Activated CD4-positive, alpha-beta memory T cell treated with anti-CD3 and anti-CD28 coated beads, Interleukin-2, amount 10 ng/mL, durations not matched to agents 7 days and 5 days (primary cell): ENCODE measurements at regions not wholly inside any gene's neighbourhood (a gene's known extent, or its start where the extent isn't known, plus 50 kb on each side); places are given as distances from the start of the nearest gene placed in this dataset.

Experiments
- CTCF ChIA-PET: fragments of 350-600 bp; sonication (Branson Sonifier 250); formaldehyde crosslinking; loops from one replicate; lab custom pipeline; 2021; ENCODE audit warnings: antibody characterized with exemption, inconsistent platforms; lab: Charles Lee
- POLR2A ChIA-PET: fragments of 350-600 bp; sonication (Branson Sonifier 250); formaldehyde crosslinking; loops from one replicate; lab custom pipeline; 2021; ENCODE audit warnings: antibody characterized with exemption; lab: Charles Lee
- DNase-seq: peaks from one replicate; pipeline ENCODE4 v3.0.0-alpha.2; 2020
- H3K27ac Mint-ChIP-seq: one replicate; pipeline ENCODE4 v1.8.0; 2021; ENCODE audit warnings: mild to moderate bottlenecking, mixed read lengths
- H3K27me3 Mint-ChIP-seq: one replicate; pipeline ENCODE4 v1.8.0; 2021; ENCODE audit warnings: mixed read lengths
- H3K36me3 Mint-ChIP-seq: one replicate; pipeline ENCODE4 v1.8.0; 2021; ENCODE audit warnings: low read depth, mixed read lengths
- H3K4me1 Mint-ChIP-seq: one replicate; pipeline ENCODE4 v1.8.0; 2021; ENCODE audit warnings: mixed read lengths
- H3K4me3 Mint-ChIP-seq: one replicate; pipeline ENCODE4 v1.8.0; 2021; ENCODE audit warnings: mild to moderate bottlenecking, mixed read lengths
- H3K9me3 Mint-ChIP-seq: one replicate; pipeline ENCODE4 v1.8.0; 2021; ENCODE audit warnings: mixed read lengths

- Mint-ChIP-seq H3K36me3 (no peaks in the 10 kb centered on the region), H3K9me3 (no peaks in the 10 kb centered on the region), H3K4me3 (no peak overlapping the region), H3K27ac (no peak overlapping the region), H3K27me3 (no peaks in the 10 kb centered on the region), H3K4me1 (no peaks in the 10 kb centered on the region)
- ChIA-PET POLR2A (no interaction called here), CTCF (no interaction called here)
- DNase-seq: no peak
These were observed 147.6 kb upstream of the C1orf174 start for GRCh38 chr1:4047666-4048065.

- no peak overlapping the region for H3K4me3 Mint-ChIP-seq
- H3K36me3 Mint-ChIP-seq: no peaks in the 10 kb centered on the region
- POLR2A ChIA-PET: no interaction called here
- no peaks in the 10 kb centered on the region for H3K4me1 Mint-ChIP-seq
- H3K27ac Mint-ChIP-seq: no peak overlapping the region
- H3K27me3 Mint-ChIP-seq: no peaks in the 10 kb centered on the region
- no peak for DNase-seq
- no peaks in the 10 kb centered on the region for H3K9me3 Mint-ChIP-seq
- CTCF ChIA-PET: no interaction called here
These were observed 148.0 kb upstream of the C1orf174 start for GRCh38 chr1:4048076-4048475.

- H3K4me1 Mint-ChIP-seq: no peaks in the 10 kb centered on the region
- H3K27ac Mint-ChIP-seq: no peak overlapping the region
- H3K9me3 Mint-ChIP-seq: no peaks in the 10 kb centered on the region
- ChIA-PET POLR2A (no interaction called here), CTCF (no interaction called here)
- no peak overlapping the region for H3K4me3 Mint-ChIP-seq
- H3K36me3 Mint-ChIP-seq: no peaks in the 10 kb centered on the region
- DNase-seq: no peak
- no peaks in the 10 kb centered on the region for H3K27me3 Mint-ChIP-seq
These were observed 148.8 kb upstream of the C1orf174 start for GRCh38 chr1:4048921-4049320.

GRCh38 chr1:4050998-4051397 is 150.9 kb upstream of the C1orf174 start:
- Mint-ChIP-seq H3K27ac (no peak overlapping the region), H3K4me1 (no peaks in the 10 kb centered on the region), H3K9me3 (no peaks in the 10 kb centered on the region), H3K4me3 (no peak overlapping the region), H3K27me3 (no peaks in the 10 kb centered on the region), H3K36me3 (no peaks in the 10 kb centered on the region)
- CTCF ChIA-PET: no interaction called here
- DNase-seq: no peak
- POLR2A ChIA-PET: no interaction called here

- ChIA-PET CTCF (no interaction called here), POLR2A (no interaction called here)
- Mint-ChIP-seq H3K9me3 (no peaks in the 10 kb centered on the region), H3K4me1 (no peaks in the 10 kb centered on the region), H3K36me3 (no peaks in the 10 kb centered on the region), H3K4me3 (no peak overlapping the region), H3K27ac (no peak overlapping the region), H3K27me3 (no peaks in the 10 kb centered on the region)
- no peak for DNase-seq
These were observed 152.6 kb upstream of the C1orf174 start for GRCh38 chr1:4052657-4053056.

- Mint-ChIP-seq H3K27me3 (no peaks in the 10 kb centered on the region), H3K9me3 (no peaks in the 10 kb centered on the region), H3K4me1 (no peaks in the 10 kb centered on the region), H3K36me3 (no peaks in the 10 kb centered on the region), H3K4me3 (no peak overlapping the region), H3K27ac (no peak overlapping the region)
- ChIA-PET CTCF (no interaction called here), POLR2A (no interaction called here)
- no peak for DNase-seq
These were observed 153.2 kb upstream of the C1orf174 start for GRCh38 chr1:4053160-4053748.

- Mint-ChIP-seq H3K27ac (no peak overlapping the region), H3K9me3 (no peaks in the 10 kb centered on the region), H3K4me1 (no peaks in the 10 kb centered on the region), H3K36me3 (no peaks in the 10 kb centered on the region), H3K27me3 (no peaks in the 10 kb centered on the region), H3K4me3 (no peak overlapping the region)
- POLR2A ChIA-PET: no interaction called here
- DNase-seq: no peak
- CTCF ChIA-PET: no interaction called here
These were observed 153.7 kb upstream of the C1orf174 start for GRCh38 chr1:4053774-4054173.

GRCh38 chr1:4055294-4055967 is 155.4 kb upstream of the C1orf174 start:
- Mint-ChIP-seq H3K4me1 (no peaks in the 10 kb centered on the region), H3K4me3 (no peak overlapping the region), H3K27me3 (no peaks in the 10 kb centered on the region), H3K36me3 (no peaks in the 10 kb centered on the region), H3K27ac (no peak overlapping the region), H3K9me3 (no peaks in the 10 kb centered on the region)
- CTCF ChIA-PET: no interaction called here
- POLR2A ChIA-PET: no interaction called here
- no peak for DNase-seq

GRCh38 chr1:4056422-4056821 is 156.3 kb upstream of the C1orf174 start:
- H3K4me1 Mint-ChIP-seq: no peaks in the 10 kb centered on the region
- H3K9me3 Mint-ChIP-seq: no peaks in the 10 kb centered on the region
- DNase-seq: no peak
- H3K27ac Mint-ChIP-seq: no peak overlapping the region
- CTCF ChIA-PET: no interaction called here
- POLR2A ChIA-PET: no interaction called here
- no peaks in the 10 kb centered on the region for H3K36me3 Mint-ChIP-seq
- H3K27me3 Mint-ChIP-seq: no peaks in the 10 kb centered on the region
- H3K4me3 Mint-ChIP-seq: no peak overlapping the region

GRCh38 chr1:4056989-4057388 is 156.9 kb upstream of the C1orf174 start:
- Mint-ChIP-seq H3K36me3 (no peaks in the 10 kb centered on the region), H3K4me1 (no peaks in the 10 kb centered on the region), H3K27ac (no peak overlapping the region), H3K4me3 (no peak overlapping the region), H3K27me3 (no peaks in the 10 kb centered on the region), H3K9me3 (no peaks in the 10 kb centered on the region)
- DNase-seq: no peak
- ChIA-PET CTCF (no interaction called here), POLR2A (no interaction called here)

- Mint-ChIP-seq H3K27ac (no peak overlapping the region), H3K27me3 (no peaks in the 10 kb centered on the region), H3K36me3 (no peaks in the 10 kb centered on the region), H3K4me3 (no peak overlapping the region), H3K9me3 (no peaks in the 10 kb centered on the region), H3K4me1 (no peaks in the 10 kb centered on the region)
- no peak for DNase-seq
- ChIA-PET CTCF (no interaction called here), POLR2A (no interaction called here)
These were observed 157.5 kb upstream of the C1orf174 start for GRCh38 chr1:4057603-4058002.

- no peaks in the 10 kb centered on the region for H3K9me3 Mint-ChIP-seq
- H3K36me3 Mint-ChIP-seq: no peaks in the 10 kb centered on the region
- no peaks in the 10 kb centered on the region for H3K27me3 Mint-ChIP-seq
- no peak overlapping the region for H3K4me3 Mint-ChIP-seq
- no peak for DNase-seq
- POLR2A ChIA-PET: no interaction called here
- H3K4me1 Mint-ChIP-seq: no peaks in the 10 kb centered on the region
- CTCF ChIA-PET: no interaction called here
- H3K27ac Mint-ChIP-seq: no peak overlapping the region
These were observed 158.1 kb upstream of the C1orf174 start for GRCh38 chr1:4058122-4058521.

GRCh38 chr1:4058706-4059105 is 158.6 kb upstream of the C1orf174 start:
- POLR2A ChIA-PET: no interaction called here
- Mint-ChIP-seq H3K36me3 (no peaks in the 10 kb centered on the region), H3K27me3 (no peaks in the 10 kb centered on the region), H3K4me3 (no peak overlapping the region), H3K27ac (no peak overlapping the region), H3K9me3 (no peaks in the 10 kb centered on the region), H3K4me1 (no peaks in the 10 kb centered on the region)
- DNase-seq: no peak
- CTCF ChIA-PET: no interaction called here

- ChIA-PET POLR2A (no interaction called here), CTCF (no interaction called here)
- DNase-seq: no peak
- Mint-ChIP-seq H3K4me3 (no peak overlapping the region), H3K27me3 (no peaks in the 10 kb centered on the region), H3K36me3 (no peaks in the 10 kb centered on the region), H3K27ac (no peak overlapping the region), H3K9me3 (no peaks in the 10 kb centered on the region), H3K4me1 (no peaks in the 10 kb centered on the region)
These were observed 159.2 kb upstream of the C1orf174 start for GRCh38 chr1:4059270-4059669.
